Endothelial cell of umbilical vein (primary cell): ENCODE measurements at regions not wholly inside any gene's neighbourhood (a gene's known extent, or its start where the extent isn't known, plus 50 kb on each side); places are given as distances from the start of the nearest gene placed in this dataset.

Experiments used
- BruUV-seq: library from RNA; stranded (reverse); fragments of 400-500 nt; replicated peaks from 2 replicates; lab custom pipeline; 2021; lab: Mats Ljungman, UMichigan
- CTCF ChIA-PET: fragments of 300-600, 350-600 bp; sonication (Branson Sonifier 250); formaldehyde crosslinking; loops from one replicate; lab custom pipeline; 2021; ENCODE audit warnings: antibody characterized with exemption, inconsistent platforms; lab: Charles Lee
- POLR2A ChIA-PET: fragments of 300-600, 350-600 bp; sonication (Branson Sonifier 250); formaldehyde crosslinking; loops from one replicate; lab custom pipeline; 2021; ENCODE audit warnings: antibody characterized with exemption, inconsistent platforms; lab: Charles Lee
- DNase-seq: peaks from one replicate; pipeline ENCODE4 v3.0.0-alpha.2; 2011; ENCODE audit warnings: low read depth, low spot score
- FAIRE-seq: peaks from 2 replicates; lab custom pipeline; 2011; peaks lifted over from hg19 to GRCh38; lab: Jason Lieb, UNC
- H2AFZ ChIP-seq: 2 replicates; pipeline ENCODE4 v1.6.0; 2012; ENCODE audit warnings: low read depth, low read length, control low read depth, inconsistent platforms
- H3K27ac ChIP-seq: 2 replicates; pipeline ENCODE4 v1.5.1; 2011; ENCODE audit warnings: low read depth, mild to moderate bottlenecking, control low read depth, low read length, moderate library complexity; ENCODE audit not compliant: insufficient read depth
- H3K27me3 ChIP-seq, 2 experiments: 2 replicates each; pipeline versions ENCODE4 v1.6.0 to v1.6.1; 2011; ENCODE audit warnings: low read length in 2 of 2, mixed read lengths in 1 of 2; ENCODE audit not compliant: control insufficient read depth in 2 of 2, insufficient read depth in 2 of 2
- H3K36me3 ChIP-seq, 2 experiments: 2 replicates in 1 of 2; 3 replicates in 1 of 2; pipeline ENCODE4 v1.5.1; 2011; ENCODE audit warnings: low read length in 2 of 2, mild to moderate bottlenecking in 1 of 2, moderate library complexity in 1 of 2; ENCODE audit not compliant: control insufficient read depth in 2 of 2, insufficient read depth in 2 of 2; ENCODE audit errors: extremely low read depth in 1 of 2
- H3K4me1 ChIP-seq: 3 replicates; pipeline ENCODE4 v1.5.1; 2011; ENCODE audit warnings: mild to moderate bottlenecking, low read length; ENCODE audit not compliant: control insufficient read depth, insufficient read depth; ENCODE audit errors: extremely low read depth
- H3K4me2 ChIP-seq: 2 replicates; pipeline ENCODE4 v1.6.1; 2011; ENCODE audit warnings: low read length, control low read depth, mixed read lengths; ENCODE audit not compliant: insufficient read depth
- H3K4me3 ChIP-seq, 3 experiments: fragments of 200-600 bp in 1 of 3; sonication (generic), shearing (Covaris generic) in 1 of 3; replicated peaks in 1 of 3; 2 replicates each; pipeline ENCODE4 v1.5.1; 2011 to 2016; ENCODE audit warnings: control low read depth in 3 of 3, low read length in 3 of 3, mild to moderate bottlenecking in 2 of 3, inconsistent platforms in 1 of 3, low read depth in 1 of 3, moderate library complexity in 1 of 3; ENCODE audit not compliant: insufficient read depth in 1 of 3
- H3K79me2 ChIP-seq: 2 replicates; pipeline ENCODE4 v1.6.0; 2012; ENCODE audit warnings: low read length, inconsistent platforms; ENCODE audit not compliant: control insufficient read depth, insufficient read depth
- H3K9ac ChIP-seq: replicated peaks from 2 replicates; pipeline ENCODE3; 2011; ENCODE audit warnings: low read length, control low read depth; ENCODE audit not compliant: insufficient read depth; ENCODE audit errors: extremely low read depth
- H3K9me1 ChIP-seq: replicated peaks from 3 replicates; pipeline ENCODE4 v1.6.0; 2011; ENCODE audit warnings: mild to moderate bottlenecking, low read length; ENCODE audit not compliant: control insufficient read depth, insufficient read depth; ENCODE audit errors: extremely low read depth
- H3K9me3 ChIP-seq: replicated peaks from 2 replicates; pipeline ENCODE4 v1.5.1; 2012; ENCODE audit warnings: low read length, inconsistent platforms; ENCODE audit not compliant: control insufficient read depth, insufficient read depth
- H4K20me1 ChIP-seq: replicated peaks from 2 replicates; pipeline ENCODE3; 2011; ENCODE audit warnings: mild to moderate bottlenecking, low read length; ENCODE audit not compliant: control insufficient read depth, insufficient read depth; ENCODE audit errors: extremely low read depth
- CTCF ChIP-seq, 2 donors: IDR thresholded peaks; 1 replicate in 1 of 2; 2 replicates in 1 of 2; pipeline ENCODE4 v1.5.1; 2011; ENCODE audit warnings: low read length in 2 of 2, mild to moderate bottlenecking in 2 of 2, moderate library complexity in 2 of 2, control low read depth in 1 of 2, inconsistent platforms in 1 of 2, low read depth in 1 of 2; ENCODE audit not compliant: insufficient read depth in 1 of 2; ENCODE audit errors: extremely low read depth in 1 of 2
- EZH2 ChIP-seq: IDR thresholded peaks from 2 replicates; pipeline ENCODE4 v1.6.1; 2012; ENCODE audit warnings: borderline replicate concordance, low read depth, mild to moderate bottlenecking, moderate library complexity, low read length, inconsistent platforms; ENCODE audit not compliant: severe bottlenecking
- FOS ChIP-seq: IDR thresholded peaks from 2 replicates; pipeline ENCODE4 v1.6.1; 2011; ENCODE audit warnings: mild to moderate bottlenecking, low read length, moderate library complexity, borderline replicate concordance; ENCODE audit not compliant: insufficient read depth
- GATA2 ChIP-seq: IDR thresholded peaks from 2 replicates; pipeline ENCODE4 v1.7.0; 2011; ENCODE audit warnings: low read depth, mild to moderate bottlenecking, moderate library complexity, mixed read lengths, low read length; ENCODE audit not compliant: insufficient read length, insufficient read depth
- JUN ChIP-seq: IDR thresholded peaks from 2 replicates; pipeline ENCODE4 v1.6.1; 2011; ENCODE audit warnings: borderline replicate concordance, low read depth; ENCODE audit not compliant: insufficient read length, insufficient read depth
- MAX ChIP-seq: IDR thresholded peaks from 2 replicates; pipeline ENCODE4 v1.6.1; 2011; ENCODE audit not compliant: insufficient read depth, insufficient read length
- MYC ChIP-seq: IDR thresholded peaks from one replicate; pipeline ENCODE4 v1.6.1; 2011; ENCODE audit warnings: mild to moderate bottlenecking, low read depth, low read length
- POLR2A ChIP-seq: IDR thresholded peaks from 2 replicates; pipeline ENCODE4 v1.6.1; 2012; ENCODE audit warnings: low read depth, mild to moderate bottlenecking, control low read depth, low read length
- POLR2AphosphoS5 ChIP-seq: IDR thresholded peaks from 2 replicates; pipeline ENCODE4 v1.6.1; 2012; ENCODE audit warnings: low read depth, mild to moderate bottlenecking, control low read depth, low read length, moderate library complexity; ENCODE audit not compliant: insufficient read depth
- dilution Hi-C: fragments of 300-500 bp; cut with MboI; formaldehyde crosslinking; loops from one replicate; pipeline ENCODE4 v1.15.0; 2019; ENCODE audit warnings: low sequenced_read_pairs; ENCODE audit not compliant: extremely low pct_ligation_motif_present
- intact Hi-C: fragments of 100-400 bp; cut with micrococcal nuclease; formaldehyde crosslinking; loops from one replicate; pipeline ENCODE4 v1.10.0; 2022

GRCh38 chr18:76142611-76143010 lies 352.4 kb downstream of the ZNF516 start:
- DNase-seq (no peak), FAIRE-seq (no peak)
- Histone ChIP-seq H3K9me1 (no peaks in the 10 kb centered on the region), H4K20me1 (no peaks in the 10 kb centered on the region), H3K9me3 (peaks cover 2% of the 10 kb centered on the region), H3K36me3 (no peaks in the 10 kb centered on the region), H3K4me1 (no peaks in the 10 kb centered on the region), H2AFZ (no peak overlapping the region), H3K79me2 (no peaks in the 10 kb centered on the region), H3K27me3 (no peaks in the 10 kb centered on the region), H3K4me2 (no peak overlapping the region), H3K9ac (no peak overlapping the region), H3K4me3 (no peak overlapping the region), H3K27ac (no peak overlapping the region)
- CTCF ChIA-PET = no interaction called here
- dilution Hi-C loops (no loop called here), intact Hi-C loops (no loop called here)
- BruUV-seq = no TSS peak
- POLR2A ChIA-PET = no interaction called here
- no peak for TF ChIP-seq POLR2AphosphoS5
- no peak for TF ChIP-seq JUN
- TF ChIP-seq FOS = no peak
- TF ChIP-seq GATA2 = no peak
- no peak for TF ChIP-seq POLR2A
- TF ChIP-seq CTCF (IDR thresholded peaks at IDR 0.05; ENCODE audit: extremely low read depth in 1 of 2, insufficient read depth in 1 of 2, low read depth in 1 of 2, low read length in 2 of 2) = no peak
- no peak for TF ChIP-seq MYC
- TF ChIP-seq MAX = no peak
- no peak for TF ChIP-seq EZH2
